Limb (tissue), 2 donors: ENCODE measurements at regions not wholly inside any gene's neighbourhood (a gene's known extent, or its start where the extent isn't known, plus 50 kb on each side); places are given as distances from the start of the nearest gene placed in this dataset.

Experiments used
- DNase-seq, 2 donors: peaks; one replicate each; pipeline ENCODE4 v3.0.0-alpha.2; 2016; ENCODE audit errors: extremely low spot score in 2 of 2

- peak in 1 of 2 donors; percentile 12 for DNase-seq
Observed at GRCh38 chr15:101551696-101552591, 62.4 kb upstream of the PCSK6 start.

- no peak for DNase-seq
Observed at GRCh38 chr15:101550124-101550523, 60.6 kb upstream of the PCSK6 start.

DNA sequence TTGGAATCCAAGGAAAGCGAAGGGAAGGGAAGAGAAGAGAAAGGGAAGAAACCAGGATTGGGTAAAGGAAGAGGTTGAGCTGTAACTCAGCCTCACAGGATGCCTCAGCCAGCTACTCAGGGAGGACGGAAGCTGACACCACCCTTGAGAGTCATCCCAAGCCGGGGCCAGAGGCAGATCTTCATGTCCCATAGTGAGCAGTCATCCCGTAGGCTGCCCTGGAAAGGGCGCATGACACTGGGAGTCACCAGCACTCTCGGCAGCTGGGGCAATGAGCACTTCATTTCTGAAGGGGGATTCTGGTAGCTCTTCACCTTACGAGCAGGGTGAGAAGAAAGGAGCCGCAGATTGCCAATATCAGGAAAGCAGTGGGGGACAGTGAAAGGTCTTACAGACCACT is 60.1 kb upstream of the PCSK6 start:
- peak in 1 of 2 donors; percentile 9 for DNase-seq

DNA sequence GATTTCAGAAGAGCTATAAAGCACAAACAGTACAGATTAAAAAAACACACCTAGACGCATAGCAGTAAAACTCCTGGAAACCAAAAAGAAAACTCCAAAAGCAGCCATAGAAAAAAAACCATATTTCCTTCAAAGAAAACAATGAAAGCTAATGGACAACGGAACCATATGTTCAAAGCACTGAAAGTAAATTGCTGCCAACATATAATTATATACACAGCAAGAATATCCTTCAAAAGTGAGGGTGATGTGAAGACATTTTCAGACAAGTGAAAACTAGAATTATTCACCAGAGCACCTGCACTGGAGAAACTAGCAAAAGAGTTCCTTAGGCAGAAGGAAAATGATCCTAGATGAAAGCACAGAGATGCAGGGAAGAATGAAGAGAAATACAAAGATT is 58.2 kb upstream of the PCSK6 start:
- DNase-seq: no peak

DNA sequence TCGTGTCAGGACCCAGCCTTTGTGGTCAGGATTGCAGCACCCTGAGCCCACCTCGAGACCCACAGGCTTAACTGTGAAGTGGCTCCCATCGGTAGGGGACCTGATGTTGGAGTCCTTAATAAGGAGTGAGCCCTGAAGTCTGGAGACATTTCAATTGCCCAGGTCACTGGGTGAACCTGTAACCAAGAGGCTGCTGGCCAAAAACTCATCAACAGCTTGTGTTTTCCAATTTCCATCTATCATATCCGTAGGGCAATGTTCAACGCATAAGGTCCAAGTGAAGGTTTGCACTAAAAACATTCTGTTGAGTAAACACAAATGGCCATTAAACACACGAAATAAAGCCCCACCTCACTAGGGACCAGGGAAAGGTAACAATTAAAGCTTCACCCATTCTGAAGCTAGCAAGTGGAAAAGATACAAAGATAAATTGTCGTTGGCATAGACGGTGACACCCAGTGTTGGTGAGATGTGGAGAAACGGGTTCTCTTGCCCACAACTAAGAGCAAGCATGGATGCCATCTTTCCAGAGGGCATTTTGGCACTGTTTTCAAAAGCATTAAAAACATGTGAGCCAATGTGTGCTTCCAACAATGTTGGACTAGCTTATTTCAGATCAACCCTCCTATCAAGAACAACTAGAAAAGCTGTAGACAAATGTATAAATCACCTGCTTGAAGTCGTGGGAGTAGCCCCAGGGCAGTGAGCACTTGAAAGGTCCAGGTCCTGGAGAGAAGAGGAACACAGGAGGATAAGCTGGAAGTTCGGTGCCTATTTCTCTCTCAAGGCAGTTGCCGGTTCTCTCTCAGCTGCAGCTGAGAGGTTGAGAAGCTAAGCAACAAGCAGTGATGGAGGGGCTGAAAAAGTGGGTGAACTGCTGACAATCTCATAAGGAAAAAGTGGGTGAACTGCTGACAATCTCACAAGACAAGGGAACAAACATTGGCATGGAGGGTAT is 56.3 kb upstream of the PCSK6 start:
- DNase-seq: no peak

DNA sequence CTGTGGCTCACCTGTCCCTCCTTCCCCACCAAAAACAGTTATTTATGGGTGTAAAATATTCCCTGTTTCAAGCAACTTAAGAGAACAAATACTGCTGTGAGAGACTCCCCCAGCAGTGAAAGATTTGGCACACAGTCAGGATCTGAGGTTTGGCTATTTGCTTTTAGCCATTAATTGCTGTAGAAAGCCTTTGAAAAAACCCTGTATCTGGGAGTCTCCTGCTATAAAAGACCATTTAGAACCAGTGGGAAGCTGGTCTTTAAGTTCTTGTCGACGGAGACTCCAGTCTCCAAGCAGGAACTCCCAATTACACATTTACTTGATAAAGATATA is 55.1 kb upstream of the PCSK6 start:
- DNase-seq: no peak

GRCh38 chr15:101543926-101544612 is 54.6 kb upstream of the PCSK6 start:
- peak in 1 of 2 donors; percentile 11 for DNase-seq

GRCh38 chr15:101543431-101543830 is 53.9 kb upstream of the PCSK6 start:
- DNase-seq: no peak

- DNase-seq: no peak
Observed at GRCh38 chr15:101543026-101543390, 53.5 kb upstream of the PCSK6 start.

- DNase-seq: peak in 1 of 2 donors; percentile 63
Observed at GRCh38 chr15:101542306-101543025, 53.0 kb upstream of the PCSK6 start.

- peak in 1 of 2 donors; percentile 12 for DNase-seq
Observed at GRCh38 chr15:101541501-101542292, 52.2 kb upstream of the PCSK6 start.

DNA sequence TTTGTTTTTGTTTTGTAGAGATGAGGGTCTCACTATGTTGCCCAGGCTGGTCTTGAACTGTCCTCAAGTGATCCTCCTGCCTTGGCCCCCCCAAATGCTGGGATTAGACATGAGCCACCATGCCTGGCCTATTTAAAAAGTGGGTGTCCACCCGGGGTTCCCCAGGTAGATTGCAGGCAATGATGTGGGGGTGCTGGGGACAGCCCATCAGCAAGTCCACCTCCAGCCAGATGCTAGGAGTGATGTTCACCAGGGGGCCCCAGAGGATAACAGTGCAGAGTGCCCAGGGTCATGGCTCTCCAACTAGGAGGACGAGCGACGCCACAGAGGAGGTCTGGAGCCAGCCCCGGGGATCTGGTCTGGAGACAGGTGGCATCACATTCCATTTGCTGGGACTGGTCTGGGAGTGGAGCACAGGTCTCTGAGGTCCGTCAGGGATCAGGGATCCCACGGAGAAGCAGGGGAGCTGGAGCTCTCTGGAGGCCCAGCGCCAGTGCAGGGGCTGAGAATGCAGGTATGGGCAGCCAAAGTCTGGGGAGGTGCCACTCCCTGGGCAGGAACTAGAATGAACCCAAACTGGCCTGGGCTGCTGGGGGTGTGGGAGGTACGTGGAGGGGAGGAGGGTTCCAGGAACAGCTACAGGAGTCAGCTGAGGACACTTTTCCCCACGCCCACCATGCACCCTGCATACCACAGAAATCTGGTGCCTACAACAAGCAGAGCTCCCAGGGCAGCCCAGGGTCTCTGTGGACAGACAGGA is 51.2 kb upstream of the PCSK6 start:
- peak in 1 of 2 donors; percentile 27 for DNase-seq

DNA sequence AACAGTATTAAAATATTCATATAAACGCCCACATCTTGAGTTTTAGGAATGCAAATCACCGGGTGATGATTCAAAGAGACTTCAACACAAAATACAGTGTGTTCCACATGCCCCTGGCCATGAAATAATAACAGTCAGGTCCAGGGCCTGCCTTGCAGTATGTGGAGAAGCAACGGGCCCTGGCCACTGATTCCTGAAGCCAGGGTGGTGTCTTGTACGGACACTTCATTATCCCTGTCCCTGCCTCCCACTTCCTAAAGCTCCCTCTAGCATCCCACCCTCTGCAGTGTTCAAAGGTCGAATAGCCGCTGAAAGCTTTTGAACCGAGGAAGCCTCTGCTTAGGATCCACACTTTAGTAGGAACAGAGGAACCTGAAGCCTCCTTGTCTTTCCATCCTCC is 50.4 kb upstream of the PCSK6 start:
- DNase-seq: no peak

- DNase-seq: no peak
Observed at GRCh38 chr15:101539492-101539891, 50.0 kb upstream of the PCSK6 start.
